ENCODE measurements at regions not wholly inside any gene's neighbourhood (a gene's known extent, or its start where the extent isn't known, plus 50 kb on each side); places are given as distances from the start of the nearest gene placed in this dataset.
"Not testable (repeated sequence)": the region's sequence is repeated elsewhere in the genome, so short reads cannot be mapped to it uniquely, and the experiment has no call there.

DNA sequence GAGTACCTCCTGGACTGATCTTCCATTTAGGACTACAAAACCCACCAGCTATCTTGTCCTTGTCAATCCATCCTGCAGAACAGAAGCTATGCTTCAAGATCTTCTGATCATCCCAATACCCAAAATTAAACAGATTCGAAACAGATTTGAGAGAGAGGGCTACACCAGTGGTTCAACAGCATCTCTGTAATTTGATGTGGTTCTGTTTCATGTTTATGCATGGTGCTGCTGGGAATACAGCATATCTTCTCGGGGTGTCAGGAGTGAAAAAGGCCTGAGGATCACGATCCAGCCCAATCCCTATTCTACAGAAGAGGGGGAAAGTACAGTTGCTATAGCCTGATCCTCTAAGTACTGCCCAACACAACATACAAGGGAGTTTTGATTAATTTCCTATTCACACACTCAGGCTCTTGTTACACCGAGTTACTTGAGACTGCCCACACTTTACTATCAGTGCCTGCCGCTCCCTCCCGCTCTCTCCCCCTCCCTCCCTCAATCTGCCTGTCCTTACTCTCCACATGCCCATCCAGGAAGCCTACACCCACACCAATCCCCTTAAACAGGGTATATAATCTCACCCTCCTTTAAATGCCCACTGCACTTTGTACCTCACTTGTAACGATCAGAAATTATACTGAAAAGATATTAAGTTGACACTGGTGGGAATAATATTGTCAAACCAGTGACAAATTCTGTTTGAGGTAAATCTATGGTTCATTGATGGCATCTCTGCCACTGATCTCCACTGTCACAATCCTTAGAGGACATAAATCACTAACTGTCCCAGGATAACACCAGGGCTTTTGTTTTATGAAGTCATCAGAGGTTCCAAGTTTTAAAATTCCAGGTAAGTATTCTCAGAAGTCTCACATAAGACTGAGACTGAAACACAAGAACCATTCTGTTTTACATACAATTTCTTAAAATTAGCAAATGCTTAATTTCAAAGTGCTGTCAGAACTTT is 89.3 kb upstream of the PLEKHM1 start:
- Histone ChIP-seq H3K4me3 (ENCODE audit: low read depth, low read length) (no peak overlapping the region), H3K4me2 (ENCODE audit: low read length) (no peak overlapping the region), H3K9ac (no peak overlapping the region), H2AFZ (no peak overlapping the region), H3K4me1 (peaks cover 6% of the 10 kb centered on the region), H3K79me2 (peaks cover 35% of the 10 kb centered on the region), H3K27me3 (ENCODE audit: control insufficient read depth, insufficient read depth, low read length) (no peaks in the 10 kb centered on the region), H3K9me3 (ENCODE audit: control insufficient read depth, low read length) (no peaks in the 10 kb centered on the region), H3K27ac (no peak overlapping the region), H3K36me3 (ENCODE audit: control insufficient read depth, insufficient read depth, low read length) (no peaks in the 10 kb centered on the region)
- TF ChIP-seq, protein P1, sequence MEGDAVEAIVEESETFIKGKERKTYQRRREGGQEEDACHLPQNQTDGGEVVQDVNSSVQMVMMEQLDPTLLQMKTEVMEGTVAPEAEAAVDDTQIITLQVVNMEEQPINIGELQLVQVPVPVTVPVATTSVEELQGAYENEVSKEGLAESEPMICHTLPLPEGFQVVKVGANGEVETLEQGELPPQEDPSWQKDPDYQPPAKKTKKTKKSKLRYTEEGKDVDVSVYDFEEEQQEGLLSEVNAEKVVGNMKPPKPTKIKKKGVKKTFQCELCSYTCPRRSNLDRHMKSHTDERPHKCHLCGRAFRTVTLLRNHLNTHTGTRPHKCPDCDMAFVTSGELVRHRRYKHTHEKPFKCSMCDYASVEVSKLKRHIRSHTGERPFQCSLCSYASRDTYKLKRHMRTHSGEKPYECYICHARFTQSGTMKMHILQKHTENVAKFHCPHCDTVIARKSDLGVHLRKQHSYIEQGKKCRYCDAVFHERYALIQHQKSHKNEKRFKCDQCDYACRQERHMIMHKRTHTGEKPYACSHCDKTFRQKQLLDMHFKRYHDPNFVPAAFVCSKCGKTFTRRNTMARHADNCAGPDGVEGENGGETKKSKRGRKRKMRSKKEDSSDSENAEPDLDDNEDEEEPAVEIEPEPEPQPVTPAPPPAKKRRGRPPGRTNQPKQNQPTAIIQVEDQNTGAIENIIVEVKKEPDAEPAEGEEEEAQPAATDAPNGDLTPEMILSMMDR (IDR thresholded peaks at IDR 0.05): no peak

DNA sequence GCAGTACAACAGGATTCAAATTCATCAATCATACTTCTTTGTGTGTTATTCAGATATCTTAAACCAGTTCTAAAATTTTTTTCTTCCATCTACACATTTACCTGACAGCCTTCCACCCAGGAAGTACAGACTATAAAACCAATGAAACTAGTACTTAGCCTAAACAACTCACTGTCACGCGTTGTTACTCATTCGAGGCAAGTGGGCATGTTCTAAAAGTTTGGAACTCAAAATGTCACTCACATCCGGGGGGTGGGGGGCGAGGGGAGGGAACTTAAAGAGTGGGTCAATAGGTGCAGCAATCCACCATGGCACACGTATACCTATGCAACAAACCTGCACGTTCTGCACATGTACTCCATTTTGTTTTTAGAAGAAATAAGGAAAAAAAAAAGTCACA is 90.4 kb upstream of the PLEKHM1 start:
- no peak overlapping the region for H3K4me3 ChIP-seq (ENCODE audit: low read depth, low read length)
- H3K9me3 ChIP-seq (ENCODE audit: control insufficient read depth, low read length): no peaks in the 10 kb centered on the region
- no peaks in the 10 kb centered on the region for H3K27me3 ChIP-seq (ENCODE audit: control insufficient read depth, insufficient read depth, low read length)
- H3K79me2 ChIP-seq: peaks cover 33% of the 10 kb centered on the region
- H2AFZ ChIP-seq: no peak overlapping the region
- TF ChIP-seq, protein P1 (IDR thresholded peaks at IDR 0.05): no peak
- no peaks in the 10 kb centered on the region for H3K36me3 ChIP-seq (ENCODE audit: control insufficient read depth, insufficient read depth, low read length)
- H3K4me1 ChIP-seq: peaks cover 6% of the 10 kb centered on the region
- H3K9ac ChIP-seq: no peak overlapping the region
- H3K4me2 ChIP-seq (ENCODE audit: low read length): no peak overlapping the region
- no peak overlapping the region for H3K27ac ChIP-seq

DNA sequence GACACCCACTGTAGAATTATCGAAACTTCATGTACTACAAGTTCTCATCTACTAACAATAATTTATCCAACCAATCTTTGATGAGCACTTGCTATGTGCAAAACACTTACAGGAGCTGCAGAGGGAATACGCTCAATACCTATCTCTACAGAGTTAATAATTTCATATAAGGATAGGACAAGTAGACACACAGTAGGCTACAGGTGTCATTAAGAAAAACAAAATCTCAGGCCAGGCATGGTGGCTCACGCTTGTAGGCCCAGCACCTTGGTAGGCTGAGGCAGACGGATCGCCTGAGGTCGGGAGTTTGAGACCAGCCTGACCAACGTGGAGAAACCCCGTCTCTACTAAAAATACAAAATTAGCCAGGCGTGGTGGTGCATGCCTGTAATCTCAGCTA is 91.3 kb upstream of the PLEKHM1 start:
- H3K4me1 ChIP-seq: peaks cover 11% of the 10 kb centered on the region
- no peak overlapping the region for H3K27ac ChIP-seq
- no peak overlapping the region for H3K4me2 ChIP-seq (ENCODE audit: low read length)
- no peak overlapping the region for H3K4me3 ChIP-seq (ENCODE audit: low read depth, low read length)
- H3K79me2 ChIP-seq: peaks cover 31% of the 10 kb centered on the region
- no peaks in the 10 kb centered on the region for H3K27me3 ChIP-seq (ENCODE audit: control insufficient read depth, insufficient read depth, low read length)
- H3K36me3 ChIP-seq (ENCODE audit: control insufficient read depth, insufficient read depth, low read length): no peaks in the 10 kb centered on the region
- TF ChIP-seq, protein P1 (IDR thresholded peaks at IDR 0.05): no peak
- H2AFZ ChIP-seq: no peak overlapping the region
- no peak overlapping the region for H3K9ac ChIP-seq
- H3K9me3 ChIP-seq (ENCODE audit: control insufficient read depth, low read length): no peaks in the 10 kb centered on the region

DNA sequence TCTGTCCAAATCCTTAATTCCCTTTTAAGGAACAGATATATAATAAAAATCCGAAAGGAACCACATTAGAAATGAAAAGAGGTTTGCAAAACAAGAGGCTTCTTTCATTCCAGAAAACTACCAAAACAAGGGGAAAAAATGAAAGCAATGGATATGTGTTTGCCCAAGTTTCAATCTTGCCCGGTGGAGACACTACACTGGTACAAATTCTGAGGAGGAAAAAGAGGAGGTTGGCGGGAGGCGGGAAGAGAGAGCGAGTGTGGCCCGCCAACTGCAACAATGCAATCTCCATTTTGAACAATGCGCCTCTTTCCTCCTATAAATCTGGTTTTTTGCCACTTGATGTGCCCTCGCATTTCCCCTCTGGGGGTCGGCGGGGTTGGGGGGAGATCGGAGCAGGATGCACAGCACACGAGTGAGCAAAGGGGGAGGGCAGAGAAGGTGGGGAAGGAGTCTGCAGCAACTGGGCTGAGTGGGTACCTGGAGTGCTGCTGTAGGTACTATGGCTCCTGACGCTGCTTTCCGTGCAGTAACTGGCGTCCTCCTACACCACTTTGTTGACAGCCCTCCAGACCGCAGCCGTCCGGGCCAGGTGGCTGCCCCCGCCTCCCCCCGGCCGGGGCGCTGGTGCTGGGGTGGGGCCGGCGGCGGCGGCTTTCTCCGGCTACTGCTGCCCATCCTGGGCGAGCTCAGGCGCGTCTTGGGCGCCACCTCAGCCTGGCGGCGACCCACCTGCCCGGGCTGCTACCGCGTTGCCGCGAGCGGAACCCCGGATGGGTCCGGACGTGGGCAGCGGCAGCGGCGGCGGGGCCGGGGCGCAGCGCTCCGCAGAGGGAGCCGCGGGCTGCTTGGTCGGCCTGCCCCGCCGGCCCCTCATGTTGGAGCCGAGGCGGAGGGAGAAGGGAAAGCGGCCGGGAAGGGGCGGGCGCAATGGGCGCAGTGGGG is 93.8 kb upstream of the PLEKHM1 start:
- no peak overlapping the region for H3K9ac ChIP-seq
- H3K4me2 ChIP-seq (ENCODE audit: low read length): peak overlapping the region; percentile 61
- TF ChIP-seq, protein P1 (IDR thresholded peaks at IDR 0.05): no peak
- H3K27ac ChIP-seq: peak overlapping the region; percentile 85
- peaks cover 17% of the 10 kb centered on the region for H3K79me2 ChIP-seq
- no peaks in the 10 kb centered on the region for H3K36me3 ChIP-seq (ENCODE audit: control insufficient read depth, insufficient read depth, low read length)
- peak overlapping the region; percentile 86 for H2AFZ ChIP-seq
- no peaks in the 10 kb centered on the region for H3K27me3 ChIP-seq (ENCODE audit: control insufficient read depth, insufficient read depth, low read length)
- H3K4me3 ChIP-seq (ENCODE audit: low read depth, low read length): peak overlapping the region; percentile 42
- H3K4me1 ChIP-seq: peaks cover 11% of the 10 kb centered on the region
- H3K9me3 ChIP-seq (ENCODE audit: control insufficient read depth, low read length): no peaks in the 10 kb centered on the region

DNA sequence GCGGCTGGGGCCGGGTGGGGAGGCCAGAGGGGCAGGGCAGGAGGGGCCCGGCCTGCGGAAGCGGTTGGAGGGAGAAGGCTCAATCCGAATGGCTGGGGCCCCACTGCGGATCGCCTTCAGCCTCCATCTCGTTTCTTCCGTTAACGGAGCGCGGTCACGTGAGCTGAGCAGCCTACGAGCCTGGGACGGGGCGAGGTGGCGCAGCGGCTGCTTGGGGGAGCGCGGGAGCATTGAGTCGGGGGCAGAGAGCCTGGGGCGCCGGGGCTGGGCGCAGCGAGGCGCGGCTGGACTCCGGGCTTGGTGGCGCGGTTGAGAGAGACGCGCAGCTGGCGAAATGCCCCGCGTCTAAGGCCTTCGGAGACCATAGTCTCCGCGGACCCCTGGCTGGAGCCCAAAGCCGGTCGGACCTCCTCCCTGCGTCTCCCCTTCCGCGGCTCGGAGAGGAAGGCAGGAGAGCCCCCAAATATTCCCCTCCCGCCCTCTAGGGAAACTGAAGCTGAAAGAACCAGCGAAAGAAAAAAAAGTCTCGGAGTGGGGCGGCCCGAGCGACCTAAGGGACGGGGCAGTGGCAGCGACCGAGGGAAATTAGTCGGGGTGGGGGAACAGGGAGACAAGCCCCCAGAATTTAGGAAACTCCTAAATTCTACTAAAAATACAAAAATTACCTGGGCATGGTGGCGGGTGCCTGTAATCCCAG is 94.7 kb upstream of the PLEKHM1 start:
- Histone ChIP-seq H3K4me3 (ENCODE audit: low read depth, low read length) (peak overlapping the region; percentile 42), H3K4me2 (ENCODE audit: low read length) (peak overlapping the region; percentile 61), H3K4me1 (peaks cover 11% of the 10 kb centered on the region), H2AFZ (peak overlapping the region; percentile 86), H3K27ac (peak overlapping the region; percentile 85)
- H3K79me2 ChIP-seq; H3K9me3 ChIP-seq (ENCODE audit: control insufficient read depth, low read length); H3K27me3 ChIP-seq (ENCODE audit: control insufficient read depth, insufficient read depth, low read length); H3K36me3 ChIP-seq (ENCODE audit: control insufficient read depth, insufficient read depth, low read length); H3K9ac ChIP-seq: not testable (repeated sequence)
